SK-N-SH (cell line): ENCODE measurements at regions not wholly inside any gene's neighbourhood (a gene's known extent, or its start where the extent isn't known, plus 50 kb on each side); places are given as distances from the start of the nearest gene placed in this dataset.

Experiments used
- CTCF ChIA-PET: fragments of 300-600, 350-600 bp; formaldehyde crosslinking; extraction: SDS; loops from one replicate; lab custom pipeline; 2021; lab: Yijun Ruan, JAX
- POLR2A ChIA-PET: fragments of 350-600 bp; sonication (Branson Sonifier 250); formaldehyde crosslinking; extraction: SDS; loops from one replicate; lab custom pipeline; 2020; ENCODE audit warnings: antibody characterized with exemption, inconsistent platforms; lab: Yijun Ruan, JAX
- DNase-seq: peaks from one replicate; pipeline ENCODE4 v3.0.0; 2012
- H2AFZ ChIP-seq: fragments of 200-600 bp; sonication (generic); 2 replicates; pipeline ENCODE4 v1.8.1; 2016; ENCODE audit warnings: antibody characterized with exemption, mild to moderate bottlenecking, low read depth
- H3F3A ChIP-seq: fragments of 200-600 bp; sonication (generic); replicated peaks from 2 replicates; pipeline ENCODE3; 2016; ENCODE audit warnings: antibody characterized with exemption, mild to moderate bottlenecking; ENCODE audit not compliant: insufficient read depth
- H3K27ac ChIP-seq, 2 experiments: fragments of 200-500 bp in 1 of 2; fragments of 200-600 bp in 1 of 2; sonication (Bioruptor generic) in 1 of 2; sonication (generic), shearing (Covaris generic) in 1 of 2; 2 replicates each; pipeline versions ENCODE4 v1.5.1 to v1.6.1; 2014 to 2016; ENCODE audit warnings: low read depth in 2 of 2, inconsistent platforms in 1 of 2, low read length in 1 of 2, mild to moderate bottlenecking in 1 of 2, mixed read lengths in 1 of 2
- H3K27me3 ChIP-seq: fragments of 200-600 bp; sonication (generic), shearing (Covaris generic); 2 replicates; pipeline ENCODE4 v1.6.1; 2016; ENCODE audit warnings: mixed run types; ENCODE audit not compliant: insufficient read depth
- H3K36me3 ChIP-seq, 2 experiments: fragments of 200-500 bp in 1 of 2; fragments of 200-600 bp in 1 of 2; sonication (Bioruptor generic) in 1 of 2; sonication (generic) in 1 of 2; replicated peaks in 1 of 2; 2 replicates each; pipeline versions ENCODE3 to v1.5.1; 2014 to 2016; ENCODE audit warnings: low read length in 1 of 2, mild to moderate bottlenecking in 1 of 2; ENCODE audit not compliant: insufficient read depth in 2 of 2, control insufficient read depth in 1 of 2
- H3K4me1 ChIP-seq, 2 experiments: fragments of 200-500 bp in 1 of 2; fragments of 200-600 bp in 1 of 2; sonication (Bioruptor generic) in 1 of 2; sonication (generic), shearing (Covaris generic) in 1 of 2; 2 replicates each; pipeline versions ENCODE4 v1.5.1 to v1.6.1; 2014 to 2016; ENCODE audit warnings: low read depth in 1 of 2, low read length in 1 of 2, mixed run types in 1 of 2; ENCODE audit not compliant: insufficient read depth in 2 of 2, control insufficient read depth in 1 of 2
- H3K4me2 ChIP-seq: fragments of 200-600 bp; sonication (generic), shearing (Covaris generic); 2 replicates; pipeline ENCODE4 v1.6.1; 2017; ENCODE audit warnings: mixed run types
- H3K4me3 ChIP-seq, 2 experiments: fragments of 200-500 bp in 1 of 2; fragments of 200-600 bp in 1 of 2; sonication (Bioruptor generic) in 1 of 2; sonication (generic), shearing (Covaris generic) in 1 of 2; 2 replicates each; pipeline versions ENCODE4 v1.5.1 to v1.8.1; 2014 to 2016; ENCODE audit warnings: low read depth in 2 of 2, inconsistent platforms in 1 of 2, low read length in 1 of 2, mild to moderate bottlenecking in 1 of 2, mixed read lengths in 1 of 2, moderate library complexity in 1 of 2
- H3K79me2 ChIP-seq: fragments of 200-600 bp; sonication (generic); 2 replicates; pipeline ENCODE4 v1.8.1; 2017; ENCODE audit warnings: mild to moderate bottlenecking; ENCODE audit not compliant: insufficient read depth
- H3K9ac ChIP-seq: fragments of 200-600 bp; sonication (generic); 2 replicates; pipeline ENCODE4 v1.6.1; 2017; ENCODE audit warnings: mixed run types
- H3K9me2 ChIP-seq: fragments of 200-600 bp; sonication (generic); 2 replicates; pipeline ENCODE4 v1.6.1; 2017; ENCODE audit warnings: mixed run types
- H3K9me3 ChIP-seq: fragments of 200-600 bp; sonication (generic); 2 replicates; pipeline ENCODE4 v1.6.1; 2017; ENCODE audit warnings: mixed run types, mild to moderate bottlenecking, moderate library complexity
- H4K20me1 ChIP-seq: fragments of 200-600 bp; sonication (generic); 2 replicates; pipeline ENCODE4 v1.6.1; 2017; ENCODE audit warnings: mild to moderate bottlenecking, mixed run types; ENCODE audit not compliant: insufficient read depth
- EZH2phosphoT487 ChIP-seq: fragments of 200-600 bp; sonication (generic); IDR thresholded peaks from 2 replicates; pipeline ENCODE4 v1.6.1; 2017; ENCODE audit warnings: low read depth, mixed run types, mild to moderate bottlenecking, antibody characterized with exemption, moderate library complexity, borderline replicate concordance
- FOXJ3 ChIP-seq: sonication (generic); formaldehyde crosslinking; IDR thresholded peaks from 2 replicates; pipeline ENCODE4 v1.5.1; 2020; ENCODE audit warnings: mild to moderate bottlenecking, missing genetic modification reagents
- GABPA ChIP-seq: IDR thresholded peaks from 2 replicates; pipeline ENCODE4 v1.4.0; 2012; ENCODE audit warnings: low read depth, mild to moderate bottlenecking
- IRF3 ChIP-seq: fragments of 150-350 bp; IDR thresholded peaks from 2 replicates; pipeline ENCODE4 v1.6.1; 2016; ENCODE audit warnings: mild to moderate bottlenecking, low read depth, low read length
- MAX ChIP-seq: IDR thresholded peaks from 2 replicates; pipeline ENCODE4 v1.4.0; 2012; ENCODE audit warnings: low read depth
- MXI1 ChIP-seq: IDR thresholded peaks from 2 replicates; pipeline ENCODE4 v1.6.1; 2012; ENCODE audit warnings: mild to moderate bottlenecking, low read depth, low read length, improper control_type of control experiment
- NRF1 ChIP-seq: IDR thresholded peaks from 2 replicates; pipeline ENCODE4 v1.6.1; 2012; ENCODE audit warnings: low read depth, mild to moderate bottlenecking, low read length
- PBX3 ChIP-seq: IDR thresholded peaks from 2 replicates; pipeline ENCODE4; 2012
- USF1 ChIP-seq: IDR thresholded peaks from 2 replicates; pipeline ENCODE4 v1.4.0; 2012; ENCODE audit warnings: low read depth, borderline replicate concordance
- WGBS: methylation state at CpG from one replicate; pipeline ENCODE4 v1.1.6; 2017; ENCODE audit warnings: low lambda C conversion rate; 5-methylcytosine and 5-hydroxymethylcytosine counted together

GRCh38 chr4:184324939-184325477, 107.3 kb upstream of the ENPP6 start:
- Histone ChIP-seq H4K20me1 (no peaks in the 10 kb centered on the region), H2AFZ (no peak overlapping the region), H3F3A (no peaks in the 10 kb centered on the region), H3K36me3 (no peaks in the 10 kb centered on the region), H3K4me3 (no peak overlapping the region), H3K27ac (no peak overlapping the region), H3K9me3 (no peaks in the 10 kb centered on the region), H3K4me2 (no peak overlapping the region), H3K4me1 (no peaks in the 10 kb centered on the region), H3K9me2 (no peaks in the 10 kb centered on the region), H3K79me2 (no peaks in the 10 kb centered on the region), H3K27me3 (no peaks in the 10 kb centered on the region), H3K9ac (no peak overlapping the region)
- CTCF ChIA-PET: interaction anchor here (1.2 kb wide), 1 partner anchor 12 kb away, joined by 3 read pairs; no protein-coding TSS in a partner anchor
- no peak for DNase-seq
- TF ChIP-seq EZH2phosphoT487: no peak
- TF ChIP-seq USF1: no peak
- 68% methylated on average over 6 of the region's 6 CpGs for WGBS
- POLR2A ChIA-PET: interaction anchor here (0.7 kb wide), 1 partner anchor 26 kb away, joined by 4 read pairs; no protein-coding TSS in a partner anchor

GRCh38 chr4:184322328-184323025, 104.8 kb upstream of the ENPP6 start:
- H3K36me3 ChIP-seq: no peaks in the 10 kb centered on the region
- 68% methylated on average over 2 of the region's 2 CpGs for WGBS

GRCh38 chr4:184320631-184321030, 103.0 kb upstream of the ENPP6 start:
- H3K9me3 ChIP-seq: no peaks in the 10 kb centered on the region
- no peak for DNase-seq
- no peak overlapping the region for H3K4me2 ChIP-seq
- no peaks in the 10 kb centered on the region for H3K36me3 ChIP-seq
- TF ChIP-seq MAX (no peak), PBX3 (no peak), NRF1 (no peak), IRF3 (no peak), FOXJ3 (no peak)
- no peak overlapping the region for H2AFZ ChIP-seq
- ChIA-PET CTCF (interaction anchor here (1.1 kb wide), 1 partner anchor 57 kb away, joined by 3 read pairs; no protein-coding TSS in a partner anchor), POLR2A (no interaction called here)
- H3K4me1 ChIP-seq: no peaks in the 10 kb centered on the region
- 79% methylated on average over 8 of the region's 8 CpGs for WGBS
- H3K4me3 ChIP-seq: no peak overlapping the region
- H3F3A ChIP-seq: no peaks in the 10 kb centered on the region
- no peak overlapping the region for H3K9ac ChIP-seq
- H3K27ac ChIP-seq: no peak overlapping the region
- no peaks in the 10 kb centered on the region for H3K9me2 ChIP-seq
- H3K79me2 ChIP-seq: no peaks in the 10 kb centered on the region
- H4K20me1 ChIP-seq: no peaks in the 10 kb centered on the region
- H3K27me3 ChIP-seq: no peaks in the 10 kb centered on the region

More at GRCh38 chr4:184322328-184323025, 104.8 kb upstream of the ENPP6 start:
- TF ChIP-seq MXI1 (no peak), GABPA (no peak)
- H3K27ac ChIP-seq: no peak overlapping the region
- H2AFZ ChIP-seq: no peak overlapping the region
- H3K9ac ChIP-seq: no peak overlapping the region
- no peak for DNase-seq
- no peak overlapping the region for H3K4me2 ChIP-seq
- H3K4me3 ChIP-seq: no peak overlapping the region
- no peaks in the 10 kb centered on the region for H3K79me2 ChIP-seq
- H3K9me3 ChIP-seq: no peaks in the 10 kb centered on the region
- no peaks in the 10 kb centered on the region for H3F3A ChIP-seq
- CTCF ChIA-PET: interaction anchor here (0.6 kb wide), 1 partner anchor 467 kb away, joined by 3 read pairs; no protein-coding TSS in a partner anchor
- POLR2A ChIA-PET: no interaction called here
- H4K20me1 ChIP-seq: no peaks in the 10 kb centered on the region
- no peaks in the 10 kb centered on the region for H3K9me2 ChIP-seq
- H3K4me1 ChIP-seq: no peaks in the 10 kb centered on the region
- H3K27me3 ChIP-seq: no peaks in the 10 kb centered on the region
